ENCODE measurements at regions not wholly inside any gene's neighbourhood (a gene's known extent, or its start where the extent isn't known, plus 50 kb on each side); places are given as distances from the start of the nearest gene placed in this dataset.
A peak's percentile ranks its signal among the peaks of the same experiment; 100 is the strongest.
"Not testable (repeated sequence)": the region's sequence is repeated elsewhere in the genome, so short reads cannot be mapped to it uniquely, and the experiment has no call there.

- peak; percentile 12 for DNase-seq (ENCODE audit: low spot score)
Measured at GRCh38 chr12:42716491-42716891, 126.9 kb upstream of the PRICKLE1 start.

DNA sequence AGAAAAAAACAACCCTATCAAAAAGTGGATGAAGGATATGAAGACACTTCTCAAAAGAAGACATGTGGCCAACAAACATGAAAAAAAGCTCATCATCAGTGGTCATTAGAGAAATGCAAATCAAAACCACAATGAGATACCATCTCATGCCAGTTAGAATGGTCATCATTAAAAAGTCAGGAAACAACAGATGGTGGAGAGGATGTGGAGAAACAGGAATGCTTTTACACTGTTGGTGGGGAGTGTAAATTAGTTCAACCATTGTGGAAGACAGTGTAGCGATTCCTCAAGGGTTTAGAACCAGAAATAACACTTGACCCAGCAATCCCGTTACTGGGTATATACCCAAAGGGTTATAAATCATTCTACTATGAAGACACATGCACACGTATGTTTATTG lies 124.0 kb upstream of the PRICKLE1 start:
- DNase-seq (ENCODE audit: low spot score): not testable (repeated sequence)

DNA sequence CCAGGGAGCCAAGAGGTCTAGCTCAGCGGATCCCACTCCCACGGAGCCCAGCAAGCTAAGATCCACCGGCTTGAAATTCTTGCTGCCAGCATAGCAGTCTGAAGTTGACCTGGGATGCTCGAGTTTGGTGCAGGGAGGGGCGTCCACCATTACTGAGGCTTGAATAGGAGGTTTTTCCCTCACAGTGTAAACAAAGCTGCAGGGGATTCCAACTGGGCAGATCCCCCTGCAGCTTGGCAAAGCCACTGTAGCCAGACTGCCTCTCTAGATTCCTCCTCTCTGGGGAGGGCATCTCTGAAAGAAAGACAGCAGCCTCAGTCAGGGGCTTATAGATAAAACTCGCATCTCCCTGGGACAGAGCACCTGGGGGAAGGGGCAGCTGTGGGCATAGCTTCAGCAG lies 118.8 kb upstream of the PRICKLE1 start:
- DNase-seq (ENCODE audit: low spot score): not testable (repeated sequence)

DNA sequence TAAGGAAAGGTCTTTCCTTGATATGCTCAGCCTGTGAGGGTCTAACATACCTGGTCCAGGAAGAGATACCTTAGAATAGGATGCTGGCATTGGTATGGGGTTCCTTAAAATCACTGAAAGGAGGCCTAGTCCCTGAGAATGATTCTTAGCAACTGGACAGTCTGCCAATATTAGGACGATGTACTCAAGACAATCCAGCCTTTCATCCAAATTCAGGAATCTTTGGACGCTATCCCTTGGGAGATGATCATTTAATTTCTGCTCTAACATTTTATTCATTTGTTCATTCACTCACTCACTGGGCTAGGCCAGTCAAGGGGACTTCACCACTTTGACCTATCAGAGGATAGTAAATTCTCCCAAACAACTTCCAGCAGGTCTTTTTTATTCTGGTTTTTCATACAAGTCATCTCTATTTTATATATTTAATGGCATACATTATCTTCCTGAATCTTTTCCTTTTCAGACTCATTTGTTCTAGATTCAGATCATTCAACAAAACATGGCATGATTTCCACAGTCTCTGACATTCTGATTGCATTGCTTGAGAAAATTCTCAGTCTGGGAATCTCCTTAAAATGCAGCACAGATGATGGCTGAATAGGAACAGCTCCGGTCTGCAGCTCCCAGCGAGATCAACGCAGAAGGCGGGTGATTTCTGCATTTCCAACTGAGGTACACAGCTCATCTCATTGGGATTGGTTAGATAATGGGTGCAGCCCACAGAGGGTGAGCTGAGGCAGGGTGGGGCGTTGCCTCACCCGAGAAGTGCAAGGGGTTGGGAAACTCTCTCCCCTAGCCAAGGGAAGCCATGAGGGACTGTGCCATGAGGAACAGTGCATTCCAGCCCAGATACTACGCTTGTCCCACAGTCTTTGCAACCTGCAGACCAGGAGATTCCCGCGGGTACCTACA lies 118.0 kb upstream of the PRICKLE1 start:
- DNase-seq (ENCODE audit: low spot score): no peak

DNA sequence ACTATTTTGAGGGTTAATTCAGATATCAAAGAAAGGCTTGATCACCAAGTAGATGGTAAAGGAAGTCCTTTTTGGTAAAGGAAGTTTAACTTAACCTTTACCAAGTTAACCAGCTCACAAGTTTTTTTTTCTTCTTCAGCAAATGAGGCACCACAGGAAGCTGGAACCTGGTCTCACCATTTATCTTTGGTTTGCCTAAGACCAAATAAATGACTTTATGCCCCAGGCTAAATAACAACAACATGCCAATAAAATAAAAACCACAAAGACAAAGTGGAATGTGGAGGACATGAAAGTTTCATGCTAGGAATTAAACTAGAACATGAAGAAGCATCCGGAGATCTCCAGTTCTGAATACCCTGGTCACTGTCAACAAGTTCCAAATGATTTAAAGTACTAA lies 116.8 kb upstream of the PRICKLE1 start:
- no peak for DNase-seq (ENCODE audit: low spot score)

DNA sequence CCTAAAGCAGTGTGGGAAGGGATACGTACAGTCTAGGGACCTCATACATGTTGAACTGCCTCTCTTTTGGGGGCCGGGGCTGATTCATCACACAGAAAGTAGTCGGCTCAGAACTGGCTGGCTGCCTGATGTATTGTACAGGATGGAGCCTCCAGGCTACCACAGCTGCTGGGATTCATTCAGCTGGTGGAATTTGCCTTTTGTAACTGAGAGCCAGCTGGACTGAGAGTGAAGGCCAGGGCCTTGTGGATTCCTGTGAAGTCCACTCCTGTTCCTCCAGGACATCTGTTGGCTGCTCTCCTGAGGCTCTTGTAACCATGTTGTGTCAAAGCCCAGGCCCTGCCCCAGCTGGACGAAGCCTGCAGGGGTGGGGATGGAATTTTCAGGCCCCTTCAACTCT lies 116.3 kb upstream of the PRICKLE1 start:
- peak; percentile 81 for DNase-seq (ENCODE audit: low spot score)

- no peak for DNase-seq (ENCODE audit: low spot score)
Measured at GRCh38 chr12:42704810-42705401, 115.4 kb upstream of the PRICKLE1 start.

GRCh38 chr12:42704340-42704739 lies 114.8 kb upstream of the PRICKLE1 start:
- peak; percentile 4 for DNase-seq (ENCODE audit: low spot score)

GRCh38 chr12:42701084-42701483 lies 111.5 kb upstream of the PRICKLE1 start:
- DNase-seq (ENCODE audit: low spot score): no peak

GRCh38 chr12:42698213-42698612 lies 108.7 kb upstream of the PRICKLE1 start:
- DNase-seq (ENCODE audit: low spot score): peak; percentile 54

GRCh38 chr12:42696406-42697149 lies 107.0 kb upstream of the PRICKLE1 start:
- DNase-seq (ENCODE audit: low spot score): peak; percentile 50

GRCh38 chr12:42695490-42695995 lies 106.0 kb upstream of the PRICKLE1 start:
- DNase-seq (ENCODE audit: low spot score): no peak

- DNase-seq (ENCODE audit: low spot score): no peak
Measured at GRCh38 chr12:42692749-42693148, 103.2 kb upstream of the PRICKLE1 start.

GRCh38 chr12:42691991-42692557 lies 102.5 kb upstream of the PRICKLE1 start:
- DNase-seq (ENCODE audit: low spot score): no peak

DNA sequence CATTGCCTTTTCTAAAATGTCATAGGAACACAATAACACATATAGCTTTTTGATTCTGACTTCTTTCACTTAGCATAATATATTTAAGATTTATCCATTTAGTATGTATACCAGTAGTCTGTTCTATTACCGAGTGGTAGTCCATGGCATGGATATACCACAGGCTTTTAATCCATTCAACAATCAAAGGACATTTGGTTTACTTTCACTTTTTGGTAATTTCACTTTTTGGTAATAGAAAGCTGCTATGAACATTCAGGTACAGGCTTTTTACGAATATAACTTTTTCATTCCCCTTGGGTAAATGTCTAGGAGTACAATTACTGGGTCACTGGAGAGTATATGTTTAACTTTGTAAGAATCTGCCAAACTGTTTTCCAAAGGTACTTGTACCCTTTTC lies 100.7 kb upstream of the PRICKLE1 start:
- DNase-seq (ENCODE audit: low spot score): no peak

DNA sequence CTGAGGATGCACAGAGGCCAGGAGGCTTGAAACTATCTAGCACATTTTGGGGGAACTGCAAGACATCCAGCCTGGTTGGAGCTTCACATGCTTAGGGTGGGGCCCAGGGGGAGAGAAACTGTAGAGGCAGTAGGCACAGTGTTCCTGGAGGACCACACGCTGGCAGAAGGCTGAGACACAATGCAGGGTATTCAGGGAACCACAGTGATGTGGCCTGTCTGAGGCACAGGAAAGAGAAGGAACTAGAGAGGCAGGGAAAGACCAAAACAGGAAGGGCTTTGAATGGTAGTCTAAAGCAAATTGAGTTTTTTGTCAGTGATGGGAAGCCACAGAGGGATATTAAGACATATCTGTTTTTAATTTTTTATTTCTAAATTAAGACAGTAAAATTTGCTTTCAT lies 100.2 kb upstream of the PRICKLE1 start:
- no peak for DNase-seq (ENCODE audit: low spot score)

GRCh38 chr12:42686514-42687172 lies 97.1 kb upstream of the PRICKLE1 start:
- DNase-seq (ENCODE audit: low spot score): no peak

DNA sequence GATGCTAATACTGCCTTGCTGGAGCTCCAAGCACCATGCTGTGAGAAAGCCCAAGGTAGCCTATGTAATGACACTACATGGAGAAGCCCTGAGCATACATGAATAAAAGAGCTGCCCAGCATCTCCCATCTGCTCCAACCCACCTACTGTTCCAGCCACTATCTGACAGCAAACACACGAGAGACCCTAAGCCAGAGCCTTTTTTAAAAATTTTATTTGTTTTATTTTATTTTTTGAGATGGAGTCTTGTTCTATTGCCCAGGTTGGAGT lies 95.2 kb upstream of the PRICKLE1 start:
- no peak for DNase-seq (ENCODE audit: low spot score)

DNA sequence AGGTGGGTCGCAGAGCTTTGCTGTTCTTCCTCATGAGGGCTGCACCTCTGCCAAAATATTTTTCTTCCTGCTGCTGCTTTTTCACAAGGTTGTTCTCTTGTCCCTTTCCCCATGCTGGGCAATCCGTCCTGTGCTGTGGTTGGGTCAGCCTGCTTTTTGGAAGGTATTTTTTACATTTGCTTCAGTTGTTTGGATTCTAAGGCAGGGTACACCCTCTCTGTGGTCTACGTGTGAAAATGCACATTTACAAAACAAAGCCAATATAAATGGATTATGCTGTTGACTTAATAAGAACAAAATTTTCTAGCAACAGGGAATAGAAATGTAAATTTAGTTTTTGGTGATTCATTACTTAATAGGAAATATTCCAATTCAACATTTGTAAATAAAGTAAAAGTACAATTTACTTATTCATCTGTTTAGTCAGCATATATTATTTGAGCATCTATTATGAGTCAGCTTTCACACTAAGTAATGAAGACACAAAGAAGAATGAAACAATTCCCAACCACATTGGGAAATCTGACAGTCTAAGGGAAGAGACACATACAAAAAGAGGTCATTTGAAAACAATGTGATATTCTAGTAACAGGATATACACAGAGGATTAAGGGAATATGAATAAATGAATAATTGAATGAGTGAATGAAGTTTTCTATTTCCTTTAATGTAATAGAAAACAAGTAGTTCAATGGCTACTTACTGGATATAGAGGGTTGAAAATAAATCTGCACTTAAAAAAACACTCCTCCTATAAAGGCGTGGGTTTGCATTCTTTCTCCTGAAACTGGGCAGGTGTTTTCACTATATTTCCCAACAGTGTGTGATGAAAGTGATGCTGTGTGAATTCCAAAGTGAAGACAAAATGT lies 94.6 kb upstream of the PRICKLE1 start:
- DNase-seq (ENCODE audit: low spot score): no peak

GRCh38 chr12:42683266-42683665 lies 93.7 kb upstream of the PRICKLE1 start:
- no peak for DNase-seq (ENCODE audit: low spot score)

DNA sequence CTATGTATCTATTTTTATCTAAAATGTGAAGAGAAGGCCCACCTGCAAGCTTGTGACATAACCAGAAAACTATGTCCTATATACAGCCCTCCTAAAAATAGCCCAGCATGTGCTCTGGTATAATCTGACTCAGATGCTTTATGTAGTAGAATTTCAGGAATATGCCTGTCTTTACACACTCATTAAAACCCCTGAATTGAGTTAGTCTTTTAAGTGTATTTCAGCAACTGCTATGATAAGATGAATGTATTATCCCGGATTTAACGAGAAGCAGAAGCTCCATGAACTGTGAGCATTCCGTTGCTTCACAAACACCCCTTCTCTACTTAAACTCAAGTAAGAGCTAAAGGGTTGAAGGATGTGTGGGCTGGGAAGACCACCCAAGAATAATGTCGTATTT lies 89.9 kb upstream of the PRICKLE1 start:
- DNase-seq (ENCODE audit: low spot score): no peak

Measured in AG08395 (cell line).